Kidney (tissue), 13 donors: ENCODE measurements at regions not wholly inside any gene's neighbourhood (a gene's known extent, or its start where the extent isn't known, plus 50 kb on each side); places are given as distances from the start of the nearest gene placed in this dataset.

Experiments
- DNase-seq, 5 donors: peaks; one replicate each; pipeline ENCODE4 v3.0.0-alpha.2; 2013 to 2020
- FAIRE-seq: peaks from 2 replicates; lab custom pipeline; 2012; peaks lifted over from hg19 to GRCh38; lab: Jason Lieb, UNC
- H3K27ac ChIP-seq, 2 donors: one replicate each; pipeline ENCODE4 v1.7.0; 2013; ENCODE audit warnings: low read depth in 2 of 2, low read length in 2 of 2, inconsistent platforms in 1 of 2
- H3K27me3 ChIP-seq: one replicate; pipeline ENCODE4 v1.7.1; 2013; ENCODE audit warnings: low read length, inconsistent platforms; ENCODE audit not compliant: control insufficient read depth, insufficient read depth
- H3K36me3 ChIP-seq, 3 donors: one replicate each; pipeline versions ENCODE4 v1.7.0 to v1.7.1; 2013; ENCODE audit warnings: low read length in 3 of 3, control low read depth in 1 of 3, inconsistent platforms in 1 of 3; ENCODE audit not compliant: insufficient read depth in 3 of 3, control insufficient read depth in 2 of 3
- H3K4me1 ChIP-seq, 3 donors: one replicate each; pipeline versions ENCODE4 v1.7.0 to v1.7.1; 2013; ENCODE audit warnings: low read length in 3 of 3, inconsistent platforms in 1 of 3, low read depth in 1 of 3; ENCODE audit not compliant: control insufficient read depth in 2 of 3, insufficient read depth in 2 of 3
- H3K4me3 ChIP-seq, 3 donors: one replicate each; pipeline versions ENCODE4 v1.7.0 to v1.8.1; 2013; ENCODE audit warnings: low read length in 3 of 3, control low read depth in 1 of 3, inconsistent platforms in 1 of 3
- H3K9ac ChIP-seq, 3 donors: one replicate each; pipeline versions ENCODE4 v1.7.0 to v1.7.1; 2013; ENCODE audit warnings: low read length in 3 of 3, control low read depth in 1 of 3, inconsistent platforms in 1 of 3
- H3K9me3 ChIP-seq, 3 donors: one replicate each; pipeline versions ENCODE4 v1.7.0 to v1.7.1; 2013; ENCODE audit warnings: low read length in 3 of 3, control low read depth in 1 of 3, inconsistent platforms in 1 of 3; ENCODE audit not compliant: control insufficient read depth in 2 of 3, insufficient read depth in 1 of 3
- CTCF ChIP-seq: IDR thresholded peaks from 3 replicates; pipeline ENCODE4 v1.5.1; 2012; ENCODE audit warnings: mild to moderate bottlenecking, moderate library complexity, borderline replicate concordance; ENCODE audit not compliant: insufficient read depth; ENCODE audit errors: extremely low read depth
- intact Hi-C: fragments of 100-400 bp; cut with DNase I; formaldehyde crosslinking; loops from one replicate; pipeline ENCODE4 v1.11.1; 2022
- donor health status: control.
- donor health status: control.
- donor health status: control.
- donor health status: control.
- donor health status: control.
- donor health status: DM: yes; HTN: yes; CAD: no.
- donor health status: Normal renal cell carcinoma (clear cell type).

GRCh38 chr1:23618586-23619083 is 59.3 kb upstream of the ID3 start:
- no peak for TF ChIP-seq CTCF
- intact Hi-C loops: no loop called here
- no peak for FAIRE-seq

GRCh38 chr1:23617084-23617521 is 57.8 kb upstream of the ID3 start:
- Histone ChIP-seq H3K4me3 (no peak overlapping the region), H3K27ac (no peak overlapping the region), H3K36me3 (no peaks in the 10 kb centered on the region), H3K9me3 (no peaks in the 10 kb centered on the region), H3K27me3 (no peaks in the 10 kb centered on the region), H3K4me1 (peaks cover 0 to 8% (median 0%) of the 10 kb centered on the region in 3 donors), H3K9ac (no peak overlapping the region)
- DNase-seq (no peak), FAIRE-seq (no peak)
- no peak for TF ChIP-seq CTCF
- intact Hi-C loops: no loop called here

More at GRCh38 chr1:23618586-23619083, 59.3 kb upstream of the ID3 start:
- H3K36me3 ChIP-seq: no peaks in the 10 kb centered on the region
- H3K27me3 ChIP-seq: no peaks in the 10 kb centered on the region
- no peak overlapping the region for H3K27ac ChIP-seq
- no peak for DNase-seq
- no peaks in the 10 kb centered on the region for H3K9me3 ChIP-seq
- peaks cover 0 to 8% (median 0%) of the 10 kb centered on the region in 3 donors for H3K4me1 ChIP-seq
- H3K4me3 ChIP-seq: no peak overlapping the region
- no peak overlapping the region for H3K9ac ChIP-seq

- FAIRE-seq: no peak
- TF ChIP-seq CTCF: no peak
- H3K4me1 ChIP-seq: peaks cover 0 to 8% (median 0%) of the 10 kb centered on the region in 3 donors
- H3K9me3 ChIP-seq: no peaks in the 10 kb centered on the region
- intact Hi-C loops: no loop called here
- no peak overlapping the region for H3K9ac ChIP-seq
- H3K4me3 ChIP-seq: no peak overlapping the region
- H3K36me3 ChIP-seq: no peaks in the 10 kb centered on the region
- H3K27ac ChIP-seq: no peak overlapping the region
- H3K27me3 ChIP-seq: no peaks in the 10 kb centered on the region
- DNase-seq: no peak
Measured at GRCh38 chr1:23616292-23616824, 57.1 kb upstream of the ID3 start.
